Transverse colon (tissue), 4 donors: ENCODE measurements at regions not wholly inside any gene's neighbourhood (a gene's known extent, or its start where the extent isn't known, plus 50 kb on each side); places are given as distances from the start of the nearest gene placed in this dataset.

Experiments
- DNase-seq: peaks from one replicate; pipeline ENCODE4 v3.0.0-alpha.2; 2019
- H3K27ac ChIP-seq, 4 donors: fragments of 200-600 bp; sonication (generic); 2 replicates each; pipeline ENCODE4 v1.5.1; 2016 to 2018; ENCODE audit warnings: inconsistent platforms in 4 of 4
- H3K27me3 ChIP-seq: fragments of 200-600 bp; sonication (generic); 2 replicates; pipeline ENCODE4 v1.5.1; 2017; ENCODE audit warnings: inconsistent platforms
- H3K36me3 ChIP-seq, 4 donors: fragments of 200-600 bp; sonication (generic); 2 replicates each; pipeline ENCODE4 v1.5.1; 2017 to 2019; ENCODE audit warnings: inconsistent platforms in 4 of 4
- H3K4me1 ChIP-seq, 4 donors: fragments of 200-600 bp; sonication (generic); 2 replicates each; pipeline ENCODE4 v1.5.1; 2017 to 2020; ENCODE audit warnings: inconsistent platforms in 4 of 4
- H3K4me3 ChIP-seq, 4 donors: fragments of 200-600 bp; sonication (generic); 1 replicate in 1 of 4; 2 replicates in 3 of 4; pipeline versions ENCODE4 v1.5.1 to v1.6.1; 2017 to 2019; ENCODE audit warnings: inconsistent platforms in 4 of 4
- H3K9me3 ChIP-seq, 2 donors: fragments of 200-600 bp; sonication (generic); 2 replicates each; pipeline ENCODE4 v1.5.1; 2017 to 2019; ENCODE audit warnings: inconsistent platforms in 2 of 2
- CTCF ChIP-seq, 5 experiments: fragments of 200-600 bp in 3 of 5; fragments of 450-650 bp in 2 of 5; sonication (generic) in 3 of 5; IDR thresholded peaks; 1 replicate in 2 of 5; 2 replicates in 3 of 5; pipeline ENCODE4 v1.5.1; 2016 to 2017; ENCODE audit warnings: antibody characterized with exemption in 5 of 5, inconsistent platforms in 3 of 5, mild to moderate bottlenecking in 2 of 5, moderate library complexity in 1 of 5
- EP300 ChIP-seq: sonication (generic); formaldehyde crosslinking; IDR thresholded peaks from one replicate; pipeline ENCODE4 v1.6.1; 2017; ENCODE audit warnings: antibody characterized with exemption, low read depth
- POLR2A ChIP-seq: fragments of 450-650 bp; IDR thresholded peaks from one replicate; pipeline ENCODE4 v1.6.1; 2016; ENCODE audit warnings: antibody characterized with exemption, mild to moderate bottlenecking, moderate library complexity
- POLR2AphosphoS5 ChIP-seq, 3 donors: sonication (generic); formaldehyde crosslinking; IDR thresholded peaks; one replicate each; pipeline ENCODE4 v1.6.1; 2016; ENCODE audit warnings: antibody characterized with exemption in 3 of 3
- WGBS, 2 donors: methylation state at CpG; one replicate each; pipeline ENCODE4 v1.1.5; 2018; ENCODE audit warnings: low coverage in 1 of 2; 5-methylcytosine and 5-hydroxymethylcytosine counted together
- in situ Hi-C, 4 donors: fragments of 200-750 bp; cut with MboI; loops; one replicate each; pipeline versions ENCODE4 v1.15.0 to v1.15.1; 2017; ENCODE audit warnings: low sequenced_read_pairs in 3 of 4, low pct_ligation_motif_present in 1 of 4, low pct_unique_long_range_greater_than_20kb in 1 of 4
- intact Hi-C: fragments of 100-400 bp; cut with DNase I; formaldehyde crosslinking; loops from one replicate; pipeline ENCODE4 v1.15.1; 2023; ENCODE audit warnings: low total_unique reads

GRCh38 chr9:75775966-75776691 is 114.3 kb upstream of the PCSK5 start:
- in situ Hi-C loops: no loop called here

GRCh38 chr9:75780185-75780584 is 110.3 kb upstream of the PCSK5 start:
- TF ChIP-seq CTCF (IDR thresholded peaks at IDR 0.05) (no peak), EP300 (no peak), POLR2AphosphoS5 (IDR thresholded peaks at IDR 0.05) (no peak), POLR2A (no peak)
- in situ Hi-C loops (no loop called here), intact Hi-C loops (no loop called here)
- H3K36me3 ChIP-seq: no peaks in the 10 kb centered on the region
- no peak overlapping the region for H3K4me3 ChIP-seq
- WGBS, 2 donors: 50 to 68% methylated on average over 1 of the region's 1 CpG
- no peaks in the 10 kb centered on the region for H3K4me1 ChIP-seq
- H3K9me3 ChIP-seq: peaks cover 0 to 1% of the 10 kb centered on the region in 2 donors
- no peak overlapping the region for H3K27ac ChIP-seq
- DNase-seq: no peak
- H3K27me3 ChIP-seq: no peaks in the 10 kb centered on the region

More at GRCh38 chr9:75775966-75776691, 114.3 kb upstream of the PCSK5 start:
- Histone ChIP-seq H3K9me3 (no peaks in the 10 kb centered on the region), H3K4me1 (no peaks in the 10 kb centered on the region), H3K4me3 (no peak overlapping the region), H3K36me3 (no peaks in the 10 kb centered on the region), H3K27ac (no peak overlapping the region), H3K27me3 (no peaks in the 10 kb centered on the region)
- 87% methylated on average over 1 of the region's 1 CpG; no CpG with 5 or more reads in 1 of the 2 donors for WGBS, 2 donors
- intact Hi-C loops: no loop called here
- no peak for TF ChIP-seq CTCF (IDR thresholded peaks at IDR 0.05)
- no peak for TF ChIP-seq POLR2A
- TF ChIP-seq POLR2AphosphoS5 (IDR thresholded peaks at IDR 0.05): no peak
- TF ChIP-seq EP300: no peak
- DNase-seq: no peak

- WGBS, 2 donors: 62 to 75% methylated on average over 2 to 3 of the region's 3 CpGs
- Histone ChIP-seq H3K27me3 (no peaks in the 10 kb centered on the region), H3K4me1 (no peaks in the 10 kb centered on the region), H3K36me3 (no peaks in the 10 kb centered on the region), H3K9me3 (peaks cover 0 to 6% of the 10 kb centered on the region in 2 donors), H3K27ac (no peak overlapping the region), H3K4me3 (no peak overlapping the region)
- in situ Hi-C loops: no loop called here
- intact Hi-C loops: no loop called here
- TF ChIP-seq CTCF (IDR thresholded peaks at IDR 0.05) (no peak), EP300 (no peak), POLR2AphosphoS5 (IDR thresholded peaks at IDR 0.05) (no peak), POLR2A (no peak)
- DNase-seq: no peak
Measured at GRCh38 chr9:75788006-75788634, 102.4 kb upstream of the PCSK5 start.

- TF ChIP-seq CTCF (IDR thresholded peaks at IDR 0.05) (no peak), POLR2A (no peak), POLR2AphosphoS5 (IDR thresholded peaks at IDR 0.05) (no peak), EP300 (no peak)
- in situ Hi-C loops (no loop called here), intact Hi-C loops (no loop called here)
- no peak for DNase-seq
- H3K4me1 ChIP-seq: no peaks in the 10 kb centered on the region
- 83 to 86% methylated on average over 1 to 2 of the region's 2 CpGs for WGBS, 2 donors
- no peaks in the 10 kb centered on the region for H3K9me3 ChIP-seq
- no peak overlapping the region for H3K4me3 ChIP-seq
- H3K36me3 ChIP-seq: no peaks in the 10 kb centered on the region
- no peak overlapping the region for H3K27ac ChIP-seq
- H3K27me3 ChIP-seq: no peaks in the 10 kb centered on the region
Measured at GRCh38 chr9:75797085-75797580, 93.3 kb upstream of the PCSK5 start.
